ENCODE measurements at regions not wholly inside any gene's neighbourhood (a gene's known extent, or its start where the extent isn't known, plus 50 kb on each side); places are given as distances from the start of the nearest gene placed in this dataset.
A peak's percentile ranks its signal among the peaks of the same experiment; 100 is the strongest.

DNA sequence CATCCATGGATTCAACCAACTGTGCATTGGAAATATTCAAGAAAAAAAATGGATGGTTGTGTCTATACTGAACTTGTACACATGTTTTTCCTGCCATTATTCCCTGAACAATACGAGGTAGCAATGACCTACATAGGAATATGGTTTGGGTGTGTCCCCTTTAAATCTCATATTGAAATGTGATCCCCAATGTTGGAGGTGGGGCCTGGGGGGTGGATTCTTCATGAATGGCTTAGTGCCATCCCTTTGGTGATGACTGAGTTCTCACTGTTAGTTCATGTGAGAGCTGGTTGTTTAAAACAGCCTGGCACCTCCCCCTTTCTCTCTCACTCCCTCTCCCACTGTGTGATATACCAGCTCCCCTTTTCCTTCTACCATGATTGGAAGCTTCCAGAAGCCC, 139.8 kb upstream of the BACH2 start:
- peak; percentile 5 for DNase-seq (ENCODE audit: low read depth)
- no peak for TF ChIP-seq CTCF (conservative IDR thresholded peaks at IDR 0.05; ENCODE audit: control insufficient read depth, insufficient read depth, low read depth, low read length)
- H3K4me3 ChIP-seq (ENCODE audit: control insufficient read depth, low read depth, low read length): no peak overlapping the region

GRCh38 chr6:90435207-90435899, 138.7 kb upstream of the BACH2 start:
- no peak for TF ChIP-seq CTCF (conservative IDR thresholded peaks at IDR 0.05; ENCODE audit: control insufficient read depth, insufficient read depth, low read depth, low read length)
- no peak for DNase-seq (ENCODE audit: low read depth)
- H3K4me3 ChIP-seq (ENCODE audit: control insufficient read depth, low read depth, low read length): no peak overlapping the region

GRCh38 chr6:90434094-90434493, 137.5 kb upstream of the BACH2 start:
- TF ChIP-seq CTCF (conservative IDR thresholded peaks at IDR 0.05; ENCODE audit: control insufficient read depth, insufficient read depth, low read depth, low read length): no peak
- DNase-seq (ENCODE audit: low read depth): no peak
- H3K4me3 ChIP-seq (ENCODE audit: control insufficient read depth, low read depth, low read length): no peak overlapping the region

GRCh38 chr6:90432937-90433336, 136.3 kb upstream of the BACH2 start:
- TF ChIP-seq CTCF (conservative IDR thresholded peaks at IDR 0.05; ENCODE audit: control insufficient read depth, insufficient read depth, low read depth, low read length): no peak
- no peak overlapping the region for H3K4me3 ChIP-seq (ENCODE audit: control insufficient read depth, low read depth, low read length)
- DNase-seq (ENCODE audit: low read depth): no peak

GRCh38 chr6:90432041-90432775, 135.6 kb upstream of the BACH2 start:
- DNase-seq (ENCODE audit: low read depth): no peak
- no peak for TF ChIP-seq CTCF (conservative IDR thresholded peaks at IDR 0.05; ENCODE audit: control insufficient read depth, insufficient read depth, low read depth, low read length)

GRCh38 chr6:90431576-90431975, 134.9 kb upstream of the BACH2 start:
- no peak for DNase-seq (ENCODE audit: low read depth)
- no peak overlapping the region for H3K4me3 ChIP-seq (ENCODE audit: control insufficient read depth, low read depth, low read length)
- no peak for TF ChIP-seq CTCF (conservative IDR thresholded peaks at IDR 0.05; ENCODE audit: control insufficient read depth, insufficient read depth, low read depth, low read length)

More at GRCh38 chr6:90432041-90432775, 135.6 kb upstream of the BACH2 start:
- H3K4me3 ChIP-seq (ENCODE audit: control insufficient read depth, low read depth, low read length): no peak overlapping the region
